GM23338 (cell line): ENCODE measurements at regions not wholly inside any gene's neighbourhood (a gene's known extent, or its start where the extent isn't known, plus 50 kb on each side); places are given as distances from the start of the nearest gene placed in this dataset.

Experiments used
- CREB1 ChIP-seq: fragments of 250-450 bp; sonication (Bioruptor Pico); IDR thresholded peaks from 2 replicates; pipeline ENCODE4 v1.5.0; 2020; ENCODE audit warnings: low read depth, mild to moderate bottlenecking, moderate library complexity
- CTCF ChIP-seq, 2 experiments: fragments of 200-600 bp in 1 of 2; sonication (generic) in 1 of 2; conservative IDR thresholded peaks; 2 replicates each; pipeline versions ENCODE4 v1.5.1 to v1.6.1; 2016 to 2017; ENCODE audit warnings: antibody characterized with exemption in 2 of 2, low read depth in 2 of 2, mild to moderate bottlenecking in 2 of 2, moderate library complexity in 1 of 2
- ETS1 ChIP-seq: IDR thresholded peaks from 2 replicates; pipeline ENCODE4 v1.6.1; 2016; ENCODE audit warnings: antibody characterized with exemption
- EZH2 ChIP-seq: fragments of 200-600 bp; sonication (generic); IDR thresholded peaks from one replicate; pipeline ENCODE4 v1.8.0; 2017; ENCODE audit warnings: antibody characterized with exemption, mild to moderate bottlenecking, low read depth; ENCODE audit not compliant: unreplicated experiment
- JUNB ChIP-seq: IDR thresholded peaks from one replicate; pipeline ENCODE4 v1.6.1; 2016; ENCODE audit warnings: antibody characterized with exemption; ENCODE audit not compliant: unreplicated experiment
- ZNF114 ChIP-seq: fragments of 250-450 bp; sonication (Bioruptor Pico); IDR thresholded peaks from 2 replicates; pipeline ENCODE4 v1.5.0; 2020; ENCODE audit warnings: mild to moderate bottlenecking, moderate library complexity
- ZNF331 ChIP-seq: fragments of 250-450 bp; sonication (Bioruptor Pico); IDR thresholded peaks from 2 replicates; pipeline ENCODE4 v1.5.0; 2020; ENCODE audit warnings: low read depth, mild to moderate bottlenecking, moderate library complexity
- ZNF462 ChIP-seq: fragments of 250-450 bp; sonication (Bioruptor Pico); IDR thresholded peaks from 2 replicates; pipeline ENCODE4 v1.5.0; 2020; ENCODE audit warnings: mild to moderate bottlenecking, moderate library complexity

DNA sequence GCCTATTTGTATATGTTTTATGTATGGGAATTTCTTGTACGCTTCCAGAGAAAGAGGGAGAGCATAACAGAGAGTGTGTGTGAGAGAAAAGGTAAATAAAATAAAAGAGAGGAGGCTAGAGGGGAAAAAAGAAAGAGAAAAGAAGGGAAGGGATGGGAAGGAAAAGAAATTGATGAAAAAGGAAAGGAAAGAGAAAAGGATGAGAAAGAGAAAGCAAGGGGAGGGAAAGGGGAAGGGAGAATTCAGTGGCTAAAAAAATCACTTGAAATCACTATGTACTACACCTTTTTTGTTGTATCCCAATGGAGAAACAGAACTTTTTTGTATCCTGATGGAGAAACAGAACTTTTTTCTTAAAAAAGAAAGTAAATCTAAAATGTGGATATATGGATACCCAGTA lies 165.5 kb upstream of the MBNL1 start (continued):
- TF ChIP-seq ZNF462 (no peak), JUNB (no peak), CTCF (conservative IDR thresholded peaks at IDR 0.05; ENCODE audit: low read depth in 2 of 2) (no peak), CREB1 (CRISPR knock-in tag) (no peak), ZNF331 (CRISPR knock-in tag) (no peak), ETS1 (no peak), EZH2 (no peak), ZNF114 (no peak)
